GM19239 (cell line): ENCODE measurements at regions not wholly inside any gene's neighbourhood (a gene's known extent, or its start where the extent isn't known, plus 50 kb on each side); places are given as distances from the start of the nearest gene placed in this dataset.

Experiments used
- DNase-seq: peaks from one replicate; pipeline ENCODE4 v3.0.0; 2011; ENCODE audit warnings: low spot score; ENCODE audit not compliant: insufficient read length
- FAIRE-seq: peaks from 2 replicates; lab custom pipeline; 2011; peaks lifted over from hg19 to GRCh38; lab: Jason Lieb, UNC

DNA sequence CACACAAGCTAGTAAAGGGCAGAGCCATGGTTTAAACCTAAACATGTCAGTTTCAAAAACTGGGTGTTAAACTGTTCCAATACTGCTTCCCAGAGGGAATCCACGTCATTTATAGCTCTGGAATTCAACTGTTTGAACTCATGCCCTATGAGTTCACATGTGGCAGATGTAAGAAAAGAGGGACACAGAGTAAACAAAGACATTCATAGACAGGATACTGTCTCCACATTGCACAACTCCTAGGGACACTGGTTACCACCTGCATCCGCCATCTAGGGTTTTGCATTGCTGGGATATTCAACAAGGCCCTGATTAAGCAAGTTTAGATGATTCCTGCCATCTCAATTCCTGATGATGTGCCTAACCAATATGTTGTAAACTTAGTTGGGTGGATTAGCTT, 134.1 kb upstream of the COL8A1 start:
- peak; percentile 58 for FAIRE-seq
- no peak for DNase-seq

DNA sequence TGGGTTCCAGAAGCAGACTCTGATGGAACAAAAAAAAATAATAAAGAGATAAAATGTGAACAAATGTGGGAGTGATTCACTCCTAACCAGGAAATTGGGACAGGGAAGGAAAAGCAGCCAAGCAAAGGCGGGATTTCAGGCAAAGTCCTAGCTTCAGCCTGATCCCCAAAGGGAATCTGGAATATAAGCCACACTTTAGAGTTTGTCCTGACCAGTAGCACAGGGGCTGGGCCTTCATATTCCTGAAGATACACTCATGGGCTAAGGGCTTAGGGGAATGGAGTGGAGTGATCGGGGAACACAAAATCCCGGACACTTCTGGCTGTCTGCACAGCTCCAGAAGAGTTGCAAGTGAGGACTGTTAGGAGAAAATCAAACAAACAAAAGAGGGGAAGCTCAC, 135.0 kb upstream of the COL8A1 start:
- FAIRE-seq (no peak), DNase-seq (no peak)

- FAIRE-seq (no peak), DNase-seq (no peak)
Measured at GRCh38 chr3:99502871-99503270, 135.5 kb upstream of the COL8A1 start.

GRCh38 chr3:99500485-99500884, 137.9 kb upstream of the COL8A1 start:
- DNase-seq (no peak), FAIRE-seq (no peak)

GRCh38 chr3:99499235-99500158, 138.9 kb upstream of the COL8A1 start:
- FAIRE-seq (peak; percentile 26), DNase-seq (no peak)

DNA sequence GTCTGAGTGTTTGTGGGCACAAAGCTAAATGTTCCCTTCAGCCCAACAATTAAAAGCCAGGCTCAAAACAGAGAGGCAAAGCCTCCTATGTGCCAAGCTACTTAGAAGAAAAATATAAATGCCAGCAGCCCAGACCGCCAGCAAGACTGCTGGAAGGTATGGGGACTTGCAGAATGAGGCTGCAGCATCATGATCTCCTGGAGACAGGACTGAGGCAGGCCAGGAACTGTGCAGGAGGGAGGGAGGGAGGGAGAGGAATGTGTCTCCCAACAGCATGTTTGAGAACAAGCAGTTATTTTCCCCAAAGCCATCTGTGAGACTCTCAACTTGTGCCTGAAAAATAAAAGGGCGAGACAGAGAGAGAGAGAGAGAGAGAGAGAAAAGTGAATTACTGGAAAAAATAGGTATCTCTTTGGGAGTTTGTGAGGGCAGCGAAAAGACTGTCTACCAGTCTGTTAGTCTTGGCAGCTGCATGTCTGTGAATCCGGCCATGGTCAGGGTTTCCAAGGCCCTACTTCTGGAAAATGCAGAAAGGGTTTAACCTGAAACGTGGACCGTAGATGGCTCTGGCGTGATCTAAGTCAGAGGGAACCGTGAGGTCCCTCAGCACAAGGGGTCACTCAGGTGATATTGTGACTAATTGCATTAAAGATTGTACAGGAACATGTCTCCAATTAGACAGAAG, 139.7 kb upstream of the COL8A1 start:
- FAIRE-seq (no peak), DNase-seq (no peak)

DNA sequence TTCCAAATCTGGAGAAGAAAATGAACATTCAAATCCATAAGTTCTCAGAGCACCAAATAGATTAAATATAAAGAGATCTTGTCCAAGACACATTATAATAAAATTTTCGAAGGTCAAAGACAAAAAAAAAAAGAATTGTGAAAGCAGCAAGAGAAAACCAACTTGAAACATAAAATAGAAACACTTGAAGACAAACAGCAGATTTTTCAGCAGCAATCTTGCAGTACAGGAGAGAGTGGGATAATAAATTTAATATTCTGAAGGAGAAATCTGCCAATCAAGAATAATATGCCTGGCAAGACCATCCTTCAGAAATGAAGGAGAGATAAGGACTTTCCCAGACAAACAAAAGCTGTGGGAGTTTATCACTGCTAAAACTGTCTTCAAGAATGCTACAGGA, 150.5 kb upstream of the COL8A1 start:
- FAIRE-seq = no peak
- no peak for DNase-seq

DNA sequence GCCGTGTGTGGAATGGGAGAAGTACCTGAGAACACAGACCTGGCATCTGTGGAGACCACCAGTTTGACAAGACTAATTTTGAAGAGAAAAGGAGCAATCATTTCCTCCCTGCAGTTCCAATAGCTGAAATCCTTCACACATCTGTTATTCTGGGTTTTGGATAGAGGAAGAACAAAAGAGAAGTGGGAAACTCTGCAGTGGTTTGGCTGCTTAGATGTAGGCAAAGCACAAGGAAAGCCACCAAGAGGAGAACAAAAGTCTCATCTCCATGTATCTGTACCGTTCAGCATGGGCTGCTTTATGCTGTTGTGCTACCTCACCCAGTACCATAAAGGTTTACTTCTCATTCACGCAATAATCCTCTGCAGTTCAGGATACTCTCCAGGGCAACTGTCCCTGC, 153.1 kb upstream of the COL8A1 start:
- FAIRE-seq = no peak
- no peak for DNase-seq

GRCh38 chr3:99484871-99485270, 153.5 kb upstream of the COL8A1 start:
- DNase-seq (no peak), FAIRE-seq (no peak)

- no peak for FAIRE-seq
- no peak for DNase-seq
Measured at GRCh38 chr3:99483841-99484240, 154.6 kb upstream of the COL8A1 start.

GRCh38 chr3:99482191-99482590, 156.2 kb upstream of the COL8A1 start:
- DNase-seq = no peak
- no peak for FAIRE-seq

- DNase-seq (no peak), FAIRE-seq (no peak)
Measured at GRCh38 chr3:99481561-99481960, 156.8 kb upstream of the COL8A1 start.

DNA sequence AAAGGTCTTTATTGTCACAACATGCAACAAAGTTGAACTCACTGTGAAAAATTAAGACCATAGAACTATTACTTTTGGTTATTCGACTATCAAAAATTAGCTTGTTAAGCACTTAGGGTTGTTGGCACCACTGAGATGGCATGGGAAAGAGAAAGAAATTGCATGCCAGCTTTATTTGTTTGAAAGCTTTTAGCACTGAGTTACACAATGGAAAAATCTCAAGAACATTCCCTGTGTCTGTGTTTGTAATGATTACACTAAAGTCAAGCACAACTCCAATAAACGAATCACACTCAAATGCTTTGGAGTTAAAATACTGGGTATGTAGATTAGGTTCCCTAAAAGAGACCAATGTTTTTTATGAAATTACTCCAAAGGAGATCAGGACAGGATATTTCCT, 158.6 kb upstream of the COL8A1 start:
- DNase-seq (no peak), FAIRE-seq (no peak)

DNA sequence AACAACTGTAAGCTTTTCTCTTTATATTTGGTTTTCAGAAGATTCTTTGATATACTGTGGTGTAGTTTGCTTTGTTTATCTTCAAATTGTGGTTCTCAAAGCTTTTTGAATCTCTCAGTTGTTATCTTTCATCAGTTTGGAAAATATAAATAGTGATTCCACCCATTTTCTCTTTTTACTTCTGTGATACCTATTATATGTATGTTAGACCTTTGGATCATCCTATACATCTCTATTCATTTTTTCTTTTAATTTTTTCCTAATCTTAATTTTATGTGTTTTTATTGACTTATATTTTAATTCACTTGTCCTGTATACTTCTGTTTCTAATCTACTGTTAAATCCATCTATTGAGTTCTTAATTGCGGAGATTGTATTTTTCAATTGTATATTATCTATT, 160.7 kb upstream of the COL8A1 start:
- DNase-seq = no peak
- no peak for FAIRE-seq

GRCh38 chr3:99475229-99475628, 163.2 kb upstream of the COL8A1 start:
- no peak for DNase-seq
- FAIRE-seq = no peak

DNA sequence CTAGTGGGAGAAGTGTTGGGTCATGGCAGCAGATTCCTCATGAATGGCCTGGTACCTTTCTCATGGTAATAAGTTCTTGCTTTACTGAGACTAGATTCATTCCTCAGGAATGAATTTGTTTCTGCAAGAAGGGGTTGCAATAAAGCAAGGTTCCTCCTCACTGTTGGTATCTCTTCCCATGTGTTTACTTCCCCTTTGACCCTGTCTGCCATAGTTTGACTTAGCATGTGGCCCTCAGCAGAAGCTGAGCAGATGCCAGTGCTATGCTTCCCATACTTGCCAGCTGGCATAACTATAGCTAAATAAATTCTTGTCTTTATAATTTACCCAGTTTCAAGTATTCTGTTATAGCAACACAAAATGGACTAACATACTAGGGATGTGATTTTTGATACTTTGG, 163.6 kb upstream of the COL8A1 start:
- FAIRE-seq = no peak

GRCh38 chr3:99473321-99473751, 165.1 kb upstream of the COL8A1 start:
- DNase-seq (no peak), FAIRE-seq (no peak)

More for the DNA sequence above, 163.6 kb upstream of the COL8A1 start:
- DNase-seq = no peak

DNA sequence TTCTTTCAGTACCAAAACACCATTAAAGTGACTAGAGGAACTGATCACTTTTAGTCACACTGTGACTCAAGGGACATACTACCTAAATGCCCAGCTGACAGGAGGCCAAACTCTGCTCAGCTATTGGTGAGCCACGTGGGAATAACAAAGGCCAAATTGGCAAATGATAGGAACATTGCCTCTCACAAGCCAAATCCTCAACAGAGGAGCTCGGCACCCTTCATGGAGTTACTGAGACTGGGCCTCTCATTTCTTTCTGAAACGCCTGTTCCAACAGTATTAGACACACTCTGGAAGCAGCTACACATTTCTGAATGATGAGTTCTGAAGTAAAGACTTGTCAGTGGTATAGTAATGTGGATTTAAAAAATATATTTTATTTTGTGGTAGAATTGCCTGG, 166.0 kb upstream of the COL8A1 start:
- DNase-seq (no peak), FAIRE-seq (no peak)

- FAIRE-seq = no peak
- DNase-seq = no peak
Measured at GRCh38 chr3:99471353-99472323, 166.8 kb upstream of the COL8A1 start.

DNA sequence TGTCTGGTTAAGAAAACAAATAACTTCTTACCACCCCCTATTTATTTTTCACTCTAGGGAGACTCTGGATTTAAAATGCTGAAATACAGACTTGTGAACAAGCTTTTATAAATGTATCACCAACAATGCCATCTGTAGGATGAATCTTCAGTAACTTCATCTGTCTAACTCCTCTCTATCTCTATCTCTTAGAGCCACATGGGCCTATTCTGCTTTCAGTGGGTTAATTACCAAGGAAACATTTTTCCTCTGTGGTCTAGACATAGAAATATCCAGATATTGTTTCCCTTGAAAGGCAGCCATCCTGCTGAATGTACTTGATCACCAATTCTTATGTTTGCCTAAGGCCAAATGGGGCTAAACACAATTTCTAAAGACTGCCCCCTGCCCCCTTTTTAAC, 167.6 kb upstream of the COL8A1 start:
- FAIRE-seq (no peak), DNase-seq (no peak)
